Activated CD4-positive, alpha-beta T cell treated with anti-CD3 and anti-CD28 coated beads, Interleukin-2, Interleukin-4, amounts not matched to agents 100 ng/mL and 50 ng/mL, durations not matched to agents 16 hours and 8 hours (primary cell): ENCODE measurements at regions not wholly inside any gene's neighbourhood (a gene's known extent, or its start where the extent isn't known, plus 50 kb on each side); places are given as distances from the start of the nearest gene placed in this dataset.

Source experiments
- DNase-seq: peaks from one replicate; pipeline ENCODE4 v3.0.0-alpha.2; 2020; ENCODE audit warnings: low spot score

DNA sequence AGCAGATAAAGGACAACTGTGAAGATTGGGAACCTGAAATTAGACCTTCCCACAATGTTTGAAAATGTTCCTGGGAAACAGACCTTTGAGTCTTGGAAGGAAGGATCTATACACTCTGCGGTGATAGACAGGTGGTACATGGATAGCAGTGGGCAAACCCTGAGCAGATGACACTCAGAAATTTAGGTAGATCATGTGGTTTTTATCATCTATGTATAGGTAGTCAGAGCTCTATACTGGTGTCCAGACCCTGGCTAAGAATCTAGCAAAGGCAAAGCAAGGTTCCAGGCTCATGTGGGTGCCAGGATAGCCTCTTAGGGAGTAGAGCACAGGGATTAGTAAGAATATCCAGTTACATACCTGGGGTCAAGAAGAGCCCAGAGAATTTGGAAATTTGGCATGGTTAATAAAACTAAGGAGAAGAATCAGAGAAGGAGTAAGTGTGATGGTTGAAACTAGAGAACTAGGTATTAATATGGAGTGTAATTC, 331.2 kb upstream of the FBXO33 start:
- DNase-seq = no peak

DNA sequence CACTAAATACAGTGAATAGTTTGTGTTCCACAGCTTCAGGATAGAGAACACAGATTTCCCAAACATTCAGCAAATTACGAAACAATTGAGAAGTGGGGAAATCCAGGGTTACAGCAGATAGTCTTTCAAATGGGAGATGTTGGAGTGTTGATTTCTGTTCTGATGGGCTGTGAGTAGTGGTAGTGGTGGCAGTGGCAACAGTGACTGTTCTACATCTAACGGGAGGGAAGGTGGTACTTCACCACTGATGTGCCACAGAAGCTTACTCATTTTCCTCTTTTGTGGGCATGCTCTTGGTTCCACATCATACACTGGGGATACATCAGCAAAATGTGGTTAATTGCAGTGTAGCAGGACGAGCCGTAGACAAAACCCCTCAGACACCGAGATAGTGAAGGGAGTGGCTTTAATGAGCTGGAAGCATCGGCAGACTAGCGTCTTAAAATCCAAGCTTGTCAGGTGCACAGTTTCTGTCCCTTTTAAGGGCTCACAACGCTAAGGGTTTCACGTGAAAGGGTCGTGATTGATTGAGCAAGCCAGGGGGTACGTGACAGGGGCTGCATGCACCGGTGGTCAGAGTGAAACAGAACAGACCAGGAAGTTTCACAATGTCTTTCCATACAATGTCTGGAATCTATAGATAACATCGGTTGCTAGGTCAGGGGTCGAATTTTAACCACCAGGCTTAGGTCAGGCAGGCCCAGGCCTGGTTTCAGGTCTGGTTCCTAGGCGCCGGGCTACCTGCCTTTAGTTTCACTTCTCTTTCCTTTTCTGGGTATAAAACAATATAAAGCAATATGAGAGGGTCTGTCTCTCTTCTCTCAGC, 330.6 kb upstream of the FBXO33 start:
- DNase-seq = peak; percentile 17

DNA sequence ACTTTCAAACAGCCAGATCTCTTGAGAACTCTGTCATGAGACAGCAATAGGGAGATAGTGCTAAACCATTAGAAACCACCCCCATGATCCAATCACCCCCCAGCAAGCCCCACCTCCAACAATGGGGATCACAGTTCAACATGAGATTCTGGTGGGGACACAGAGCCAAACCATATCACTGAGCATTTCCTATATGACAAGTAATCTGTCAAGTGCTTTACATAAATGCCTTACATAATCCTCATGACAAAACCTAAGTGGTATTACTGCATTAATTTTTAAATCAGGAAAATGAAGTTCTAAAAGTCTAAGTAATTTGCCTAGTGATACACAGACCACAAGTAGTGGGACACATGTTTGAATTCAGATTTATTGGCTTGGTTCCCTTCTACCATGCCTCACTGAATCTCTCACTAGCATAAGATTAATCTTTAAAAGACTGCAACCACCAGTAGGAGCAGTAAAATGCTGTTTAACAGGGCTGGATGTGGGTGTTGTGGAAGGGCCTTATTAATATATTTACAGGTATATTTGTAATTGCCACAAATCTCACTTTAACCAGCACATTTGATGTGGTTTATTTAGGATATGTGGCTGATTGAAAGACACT, 323.1 kb upstream of the FBXO33 start:
- DNase-seq = no peak

DNA sequence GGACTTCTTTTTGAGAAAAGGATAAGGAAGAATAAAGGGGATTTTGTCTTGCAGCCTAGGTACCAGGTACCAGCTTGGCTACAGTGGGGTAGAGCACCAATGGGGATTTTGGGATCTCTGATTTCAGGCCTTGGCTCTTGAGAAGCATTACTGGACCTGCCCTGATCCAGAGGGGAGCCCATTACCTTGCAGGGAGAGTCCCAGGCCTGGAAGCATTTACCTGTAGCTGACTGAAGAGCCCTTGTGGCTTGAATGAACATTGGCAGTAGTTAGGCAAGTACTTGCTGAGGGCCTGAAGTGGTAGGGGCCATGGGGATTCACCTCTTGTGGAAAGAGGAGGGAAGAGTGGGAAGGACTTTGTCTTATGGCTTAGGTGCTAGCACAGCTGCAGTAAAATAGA, 308.2 kb upstream of the FBXO33 start:
- no peak for DNase-seq

DNA sequence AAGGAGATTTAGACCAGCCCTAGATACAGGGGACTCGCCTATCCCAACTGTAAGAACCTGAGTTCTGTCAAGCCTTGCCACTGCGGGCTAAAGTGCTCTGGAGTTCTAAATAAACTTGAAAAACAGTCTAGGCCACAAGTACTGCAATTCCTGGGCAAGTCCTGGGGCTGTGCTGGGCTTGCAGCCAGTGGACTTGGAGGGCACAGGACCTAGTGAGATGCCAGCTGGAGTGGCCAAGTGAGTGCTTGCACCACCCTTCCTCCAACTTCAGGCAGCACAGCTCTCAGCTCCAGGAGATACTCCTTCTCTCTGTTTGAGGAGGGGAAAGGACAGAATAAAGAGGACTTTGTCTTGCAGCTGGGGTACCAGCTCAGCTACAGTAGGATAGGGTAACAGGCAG, 307.6 kb upstream of the FBXO33 start:
- DNase-seq = no peak

DNA sequence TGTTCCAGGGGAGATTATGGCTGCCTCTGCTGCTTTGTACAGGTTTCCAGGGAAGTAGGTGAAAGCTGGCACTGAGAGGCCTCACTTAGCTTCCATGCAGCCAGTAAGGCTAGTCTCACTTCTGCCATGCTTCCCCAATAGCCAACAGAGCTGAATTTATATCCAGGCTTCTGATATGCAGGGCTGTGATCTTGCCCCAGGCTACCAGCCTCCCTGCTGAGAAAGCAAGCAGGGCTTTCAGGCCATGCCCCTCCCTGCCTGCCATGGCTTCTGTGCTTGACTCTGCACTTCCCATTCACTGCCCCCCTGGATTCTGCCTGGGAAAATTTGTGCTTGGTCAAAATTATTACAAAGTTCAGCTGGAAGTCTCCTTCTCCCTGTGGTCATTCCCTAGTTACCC, 302.1 kb upstream of the FBXO33 start:
- no peak for DNase-seq

DNA sequence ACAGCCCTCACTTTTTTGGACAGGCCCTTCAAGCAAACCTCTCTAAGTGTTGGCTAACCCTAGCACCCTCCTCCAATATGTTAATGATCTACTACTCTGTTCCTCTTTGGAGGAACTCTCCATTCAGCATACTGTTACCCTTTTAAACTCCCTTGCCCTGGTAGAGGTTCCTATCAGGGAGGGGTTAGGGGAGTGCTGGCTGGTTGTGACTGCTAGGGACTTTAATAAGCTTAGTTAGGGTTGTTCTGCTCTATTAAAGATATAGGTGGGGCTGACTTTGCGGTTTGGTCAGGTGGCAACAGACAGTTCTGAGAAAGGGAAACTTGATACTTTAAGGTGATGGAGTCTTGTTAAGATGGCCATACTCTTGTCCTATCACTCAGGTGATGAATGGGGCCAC, 301.5 kb upstream of the FBXO33 start:
- no peak for DNase-seq

DNA sequence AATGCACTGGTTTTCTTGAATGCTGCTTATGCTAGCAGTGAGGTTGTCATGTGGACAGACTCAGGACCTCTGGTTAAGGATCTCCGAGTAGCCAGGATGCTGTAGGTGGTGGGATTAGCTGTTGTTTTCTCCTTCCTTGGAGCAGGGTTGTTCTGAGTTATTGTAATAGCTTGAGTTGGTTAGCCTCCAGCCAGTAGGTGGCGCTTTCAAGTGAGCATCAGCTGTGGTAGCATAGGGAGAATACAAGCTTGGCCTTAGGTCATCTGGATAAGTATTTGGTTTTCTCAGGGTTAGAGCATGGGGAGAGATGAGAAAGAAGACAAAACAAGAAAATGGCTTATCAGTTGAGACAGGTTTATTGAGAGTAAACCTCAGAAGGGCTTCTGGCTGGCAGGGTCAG, 299.7 kb upstream of the FBXO33 start:
- peak; percentile 16 for DNase-seq

DNA sequence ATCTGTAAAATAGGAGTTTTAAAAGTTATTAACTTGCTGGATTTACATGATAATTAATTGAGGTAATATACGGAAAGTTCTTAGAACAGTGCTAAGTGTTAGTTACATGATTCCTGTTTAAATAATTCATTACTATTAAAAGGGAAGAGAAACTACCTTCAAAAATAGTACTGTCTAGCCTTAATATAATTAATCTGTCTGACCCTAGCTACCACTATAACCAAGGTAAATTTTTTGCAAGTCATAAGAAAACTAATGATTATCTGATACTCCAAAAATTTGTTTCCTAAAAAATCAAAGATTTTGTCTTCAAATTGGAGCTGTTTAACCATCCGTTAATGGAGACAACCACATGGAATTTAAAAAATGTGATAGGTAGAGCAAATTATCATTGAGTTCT, 294.3 kb upstream of the FBXO33 start:
- DNase-seq = no peak

DNA sequence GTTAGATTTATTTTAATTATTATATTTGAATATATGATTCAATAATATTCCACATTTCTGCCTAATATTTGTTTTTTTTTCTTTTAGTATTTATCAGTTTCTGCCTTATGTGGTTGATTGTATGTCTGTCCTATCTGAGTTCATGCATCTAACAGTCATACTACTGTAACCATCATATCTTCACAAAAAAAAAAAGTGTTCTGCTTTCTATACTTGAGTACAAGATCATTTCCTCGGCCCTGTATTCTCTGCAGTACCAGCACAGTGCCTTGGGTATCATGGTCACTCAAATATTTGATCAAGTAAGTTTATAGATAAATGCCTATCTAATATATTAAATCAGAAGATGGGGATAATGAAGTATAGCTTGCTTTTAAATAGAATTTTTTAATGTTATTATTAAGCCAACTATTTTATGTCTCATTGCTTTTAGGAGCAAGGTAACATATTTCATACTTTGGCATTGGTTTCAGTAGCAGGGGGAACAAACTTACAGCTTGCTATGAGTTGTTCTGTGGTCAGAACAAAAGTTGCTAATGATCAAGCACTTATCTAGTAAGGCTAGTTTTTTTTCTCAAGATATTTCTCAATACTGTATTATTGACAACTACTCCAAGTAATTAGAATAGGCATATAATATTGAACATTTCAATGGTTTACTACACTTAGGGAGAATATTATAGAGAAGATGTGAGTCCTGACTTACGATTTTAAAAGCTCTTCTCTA, 290.5 kb upstream of the FBXO33 start:
- DNase-seq = no peak

DNA sequence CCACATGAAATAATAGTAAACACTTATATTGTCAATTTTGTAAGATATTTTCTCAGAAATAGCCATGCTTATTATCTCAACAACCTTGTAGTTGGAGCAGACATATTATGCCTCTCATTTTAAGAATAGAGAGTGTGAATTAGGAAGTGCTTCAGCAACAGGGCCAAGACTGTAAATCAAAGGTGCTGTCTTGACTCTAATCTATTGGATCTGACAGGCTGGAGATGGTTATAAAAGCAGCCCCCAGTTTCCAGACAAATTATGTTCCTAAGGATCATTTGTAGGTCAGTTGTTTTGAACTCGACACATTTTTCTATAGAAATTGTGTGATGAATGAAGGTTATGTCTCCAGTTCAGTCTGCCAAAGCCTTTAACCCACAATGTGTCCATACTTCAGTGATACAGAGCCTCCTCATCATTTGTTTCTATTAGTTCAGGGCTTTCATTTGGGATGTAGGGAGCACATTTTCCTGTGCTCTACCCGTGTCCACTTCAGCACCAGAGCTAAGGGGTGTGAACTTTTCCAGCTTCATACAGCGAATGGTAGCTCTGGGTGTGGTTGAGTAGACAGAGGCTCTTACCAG, 284.8 kb upstream of the FBXO33 start:
- DNase-seq = no peak

DNA sequence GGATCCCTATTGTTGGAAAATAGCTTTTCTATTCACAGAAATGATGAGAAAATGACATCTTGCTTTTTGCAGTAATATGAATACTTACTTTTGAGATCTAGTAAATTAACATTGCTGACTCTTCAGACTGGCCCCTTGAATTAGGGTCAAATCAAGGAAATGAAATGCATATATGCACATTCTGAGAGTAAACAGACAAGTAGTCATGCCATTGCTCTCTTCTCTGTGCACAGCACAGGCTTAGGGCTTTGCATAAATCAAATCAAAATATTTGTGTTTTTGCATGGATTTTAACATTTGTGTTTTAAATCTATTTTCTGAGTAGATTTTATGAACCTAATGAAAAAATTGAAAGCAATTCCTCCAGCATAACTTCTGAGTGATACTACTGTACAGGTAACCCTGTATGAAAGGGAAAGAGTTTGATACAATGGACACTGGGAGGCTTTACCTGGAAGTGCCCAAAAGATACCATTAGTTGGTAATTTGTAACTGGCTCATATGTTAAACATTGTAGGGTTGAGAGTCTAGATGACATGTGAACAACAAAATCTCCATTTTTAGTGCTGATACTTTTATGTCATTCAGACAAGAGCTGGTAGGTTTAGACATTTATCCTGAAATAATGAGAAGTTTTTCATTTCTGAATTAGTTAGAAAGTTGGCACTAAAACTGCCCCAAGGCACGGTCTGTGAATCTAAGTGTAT, 280.2 kb upstream of the FBXO33 start:
- no peak for DNase-seq

DNA sequence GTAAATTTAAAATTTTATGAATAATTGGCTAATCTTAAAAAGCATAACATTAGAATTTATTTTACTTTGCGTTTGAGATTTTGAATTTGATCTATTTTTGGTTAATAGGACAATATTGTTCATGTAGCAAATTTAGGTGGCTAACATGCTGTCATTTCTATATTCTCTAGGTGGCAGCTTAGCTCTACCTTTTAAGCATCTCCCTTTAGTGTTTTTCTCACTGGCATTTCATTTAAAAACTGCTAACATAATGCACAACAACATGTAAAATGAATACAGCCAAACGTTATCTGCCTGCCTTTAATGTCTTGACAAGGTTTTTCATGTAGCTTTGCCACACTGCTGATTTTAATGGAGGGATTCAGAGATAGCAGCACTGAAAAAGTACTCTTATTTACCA, 272.4 kb upstream of the FBXO33 start:
- DNase-seq = no peak

DNA sequence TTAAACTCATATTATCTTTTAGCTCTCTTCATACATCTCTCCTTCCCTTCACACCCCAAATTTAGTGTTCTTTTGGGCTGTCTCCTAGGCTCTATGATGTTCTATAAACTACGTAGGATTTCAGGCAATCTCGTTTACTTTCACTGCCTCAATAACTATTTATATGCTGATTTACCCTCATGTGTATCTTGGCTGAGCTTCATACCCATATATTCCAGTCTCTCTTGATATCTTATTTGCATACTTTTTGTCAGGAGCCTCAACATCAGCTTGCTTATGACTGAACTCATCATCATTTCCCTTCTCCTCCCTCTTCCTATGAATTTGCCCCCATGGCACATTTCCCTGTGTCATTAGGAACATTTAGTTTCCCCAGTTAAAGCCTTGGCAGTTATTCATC, 262.1 kb upstream of the FBXO33 start:
- no peak for DNase-seq

DNA sequence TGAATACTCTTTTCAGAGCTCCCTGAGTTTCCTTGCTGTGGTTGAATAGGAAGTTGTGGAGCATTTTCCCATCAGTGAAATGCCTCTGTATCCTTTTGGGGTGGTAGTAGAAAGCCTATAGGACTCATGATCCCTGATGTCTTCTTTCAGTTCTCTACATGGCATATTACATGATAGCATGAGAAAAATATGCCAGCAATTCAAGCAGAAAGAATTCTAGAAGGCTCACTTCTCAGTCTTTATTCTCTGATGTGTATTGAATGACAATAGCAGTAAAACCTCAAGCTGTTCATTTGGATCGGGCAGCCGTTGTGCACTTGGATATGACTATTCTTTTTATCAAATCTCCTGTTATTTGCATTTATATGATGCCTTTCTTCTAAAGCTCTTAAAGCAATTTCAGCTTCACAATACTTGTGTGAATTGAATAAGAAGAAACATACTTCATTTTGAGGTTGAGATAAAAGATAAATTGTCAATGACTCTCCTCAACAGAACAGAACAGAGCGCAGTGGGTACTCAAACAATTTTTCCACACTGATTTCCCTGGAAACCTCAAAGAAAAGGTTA, 251.5 kb upstream of the FBXO33 start:
- DNase-seq = no peak

DNA sequence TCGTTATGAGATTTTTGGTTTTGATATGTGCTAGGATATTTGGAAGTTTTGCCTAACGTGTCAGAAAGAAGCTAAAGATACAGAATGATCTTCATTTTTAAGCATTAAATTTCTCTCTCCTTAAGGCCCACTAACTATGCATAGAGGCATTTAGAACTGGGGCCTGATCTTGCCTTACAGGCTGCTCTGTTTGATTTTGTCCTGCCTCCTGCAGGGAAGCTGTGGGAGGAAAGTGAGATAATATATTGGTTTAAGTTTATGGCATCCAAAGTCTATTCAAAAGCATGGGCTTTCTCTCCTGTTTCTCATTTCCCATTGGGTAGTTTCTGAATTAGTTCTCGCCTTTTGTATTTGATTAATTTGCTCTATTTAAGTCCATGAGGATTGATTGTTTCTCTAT, 250.3 kb upstream of the FBXO33 start:
- DNase-seq = no peak

DNA sequence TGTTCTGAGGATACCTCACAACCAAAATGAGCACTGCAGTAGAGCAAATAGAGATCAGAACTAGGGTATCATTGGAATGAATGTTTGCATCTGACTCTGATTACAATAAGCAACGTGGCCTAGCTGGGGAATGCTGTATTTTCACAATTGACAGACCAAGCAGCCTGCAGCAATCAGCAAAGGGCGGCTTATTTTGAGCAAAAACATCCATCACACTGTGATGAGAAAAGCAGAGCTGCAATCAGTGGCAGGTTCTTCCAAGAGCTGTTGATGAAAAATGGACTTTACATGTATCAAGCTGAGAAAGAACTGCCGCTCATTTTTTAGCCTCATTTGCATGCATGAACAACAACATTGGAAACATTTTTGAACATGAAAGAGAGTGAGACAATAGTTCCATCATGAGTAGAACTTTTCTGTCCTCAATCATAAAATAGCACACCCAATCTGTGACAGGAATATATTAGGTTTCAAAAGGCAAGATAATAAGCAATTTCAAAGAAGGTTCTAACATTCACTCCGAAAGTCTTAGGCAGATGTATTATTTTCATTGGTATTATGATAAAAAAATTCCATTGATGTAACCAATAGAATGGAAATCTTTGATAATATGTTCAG, 249.7 kb upstream of the FBXO33 start:
- DNase-seq = no peak

DNA sequence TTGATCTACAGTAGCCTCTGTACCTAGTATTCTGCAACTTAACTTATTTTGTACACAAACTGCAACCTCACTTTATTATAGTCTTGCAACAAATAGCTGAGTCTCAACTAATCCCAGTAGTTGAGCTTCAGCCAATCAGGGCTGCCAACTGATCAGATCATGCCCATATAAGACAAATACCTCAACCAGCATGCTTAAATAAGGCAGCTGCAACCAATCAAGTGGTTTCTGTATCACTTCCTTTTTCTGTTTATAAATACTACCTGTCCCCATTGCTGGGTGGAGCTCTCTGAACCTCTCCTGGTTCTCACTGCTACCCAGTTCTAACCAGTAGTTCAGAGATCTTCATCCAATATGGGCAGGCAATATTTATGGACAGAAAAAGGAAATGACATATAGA, 248.5 kb upstream of the FBXO33 start:
- no peak for DNase-seq

DNA sequence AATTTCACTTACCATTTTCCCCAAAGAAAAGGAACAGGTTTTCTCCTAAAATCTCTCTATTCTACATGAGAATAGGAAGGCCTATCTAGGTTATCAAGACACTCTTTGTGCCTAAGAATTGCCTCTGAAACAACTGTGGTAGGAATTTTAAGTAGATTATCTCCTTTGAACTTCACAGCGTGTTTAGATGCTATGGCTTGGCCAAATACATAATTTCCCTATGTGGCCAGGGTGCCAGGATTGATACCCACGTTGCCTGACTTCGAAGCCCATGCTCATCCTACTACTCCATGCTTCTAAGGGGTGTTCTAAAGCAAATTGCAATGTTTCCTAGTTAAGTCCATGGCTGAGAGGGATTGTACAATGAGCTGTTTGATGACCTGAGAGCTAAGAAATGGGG, 241.5 kb upstream of the FBXO33 start:
- DNase-seq = no peak

DNA sequence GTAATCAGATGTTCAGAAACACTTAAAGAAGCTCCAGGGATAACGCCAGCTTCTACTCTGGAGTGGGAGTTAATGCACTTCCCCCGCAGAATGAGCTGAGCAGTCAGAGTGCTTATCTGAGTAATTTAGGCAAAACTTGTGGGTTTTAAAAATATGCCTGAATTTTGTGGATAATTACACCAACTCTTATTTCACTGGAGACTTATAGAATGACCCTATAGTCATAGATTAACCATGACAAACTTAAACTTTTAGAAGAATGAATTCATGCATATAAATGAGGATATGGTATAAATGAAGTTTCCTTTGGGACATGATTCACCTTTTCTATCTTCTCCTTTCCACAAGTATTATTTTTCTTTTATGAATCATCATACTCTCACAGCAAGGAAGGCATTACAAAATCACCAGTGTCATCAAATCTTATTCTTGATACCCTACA, 241.1 kb upstream of the FBXO33 start:
- DNase-seq = no peak

DNA sequence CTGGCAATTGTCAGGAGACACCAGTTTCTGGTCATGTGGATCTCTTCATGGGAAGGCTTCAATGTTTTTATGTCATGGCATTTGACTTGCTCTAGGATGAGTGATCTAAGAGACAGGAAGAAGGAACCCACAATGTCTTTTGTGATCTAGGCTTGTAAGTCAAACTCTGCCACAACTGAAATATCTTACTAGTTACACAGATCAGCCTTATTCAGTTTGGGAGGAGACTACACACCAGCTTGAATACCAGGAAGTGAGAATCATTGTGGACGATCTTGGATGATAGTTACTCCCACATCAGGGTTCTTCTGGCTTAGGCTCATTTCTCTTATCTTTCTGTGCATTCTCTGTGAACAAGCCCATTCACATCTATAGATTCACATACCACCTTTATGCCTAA, 236.2 kb upstream of the FBXO33 start:
- DNase-seq = no peak
